ENCODE measurements at regions not wholly inside any gene's neighbourhood (a gene's known extent, or its start where the extent isn't known, plus 50 kb on each side); places are given as distances from the start of the nearest gene placed in this dataset.

GRCh38 chr6:19492636-19493405, 344.3 kb upstream of the ID4 start:
- DNase-seq (ENCODE audit: low read depth, low spot score) = no peak
- no peaks in the 10 kb centered on the region for H3K4me1 ChIP-seq (ENCODE audit: insufficient read depth, insufficient read length)
- H3K9ac ChIP-seq (ENCODE audit: insufficient read length, low read depth) = no peak overlapping the region
- no peak overlapping the region for H3K4me3 ChIP-seq (ENCODE audit: insufficient read length, low read depth)
- H3K9me3 ChIP-seq (ENCODE audit: insufficient read depth, low read length) = no peaks in the 10 kb centered on the region
- no peaks in the 10 kb centered on the region for H3K36me3 ChIP-seq (ENCODE audit: insufficient read depth, insufficient read length, low read length)
- no peaks in the 10 kb centered on the region for H3K27me3 ChIP-seq (ENCODE audit: insufficient read depth, insufficient read length)
- TF ChIP-seq SUZ12 (IDR thresholded peaks at IDR 0.05; ENCODE audit: extremely low read depth, insufficient read depth, insufficient read length) (no peak), YY1 (IDR thresholded peaks at IDR 0.05; ENCODE audit: insufficient read depth, insufficient read length) (no peak), ZNF274 (IDR thresholded peaks at IDR 0.05; ENCODE audit: low read depth, low read length) (no peak)

DNA sequence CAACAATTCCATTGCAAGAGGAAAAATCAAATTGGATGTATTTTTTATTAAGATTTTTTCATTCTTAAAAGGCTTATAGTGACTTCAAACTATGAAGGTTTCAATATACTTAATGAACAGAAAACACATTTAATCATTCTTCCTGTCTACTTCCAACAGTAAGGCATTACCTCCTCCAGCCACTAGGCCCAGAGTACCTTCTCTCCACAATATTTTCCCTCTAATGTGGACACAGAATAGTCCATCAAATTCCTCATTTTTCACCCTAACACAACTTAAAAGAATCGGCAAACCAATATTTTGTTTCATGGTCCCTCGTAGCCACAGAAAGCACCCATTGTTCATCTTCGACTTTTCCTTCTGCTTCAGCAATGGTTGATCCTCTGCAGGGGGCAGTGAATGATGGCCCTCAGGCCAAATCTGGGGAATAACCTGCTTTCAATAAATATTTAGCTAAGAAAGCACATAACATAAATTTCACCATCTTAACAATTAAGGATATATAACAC, 335.4 kb upstream of the ID4 start:
- no peak for TF ChIP-seq SUZ12 (IDR thresholded peaks at IDR 0.05; ENCODE audit: extremely low read depth, insufficient read depth, insufficient read length)
- TF ChIP-seq YY1 (IDR thresholded peaks at IDR 0.05; ENCODE audit: insufficient read depth, insufficient read length) = no peak
- no peaks in the 10 kb centered on the region for H3K9me3 ChIP-seq (ENCODE audit: insufficient read depth, low read length)
- no peak overlapping the region for H3K9ac ChIP-seq (ENCODE audit: insufficient read length, low read depth)
- H3K36me3 ChIP-seq (ENCODE audit: insufficient read depth, insufficient read length, low read length) = no peaks in the 10 kb centered on the region
- no peaks in the 10 kb centered on the region for H3K4me1 ChIP-seq (ENCODE audit: insufficient read depth, insufficient read length)
- DNase-seq (ENCODE audit: low read depth, low spot score) = no peak
- no peak overlapping the region for H3K4me3 ChIP-seq (ENCODE audit: insufficient read length, low read depth)
- no peaks in the 10 kb centered on the region for H3K27me3 ChIP-seq (ENCODE audit: insufficient read depth, insufficient read length)

DNA sequence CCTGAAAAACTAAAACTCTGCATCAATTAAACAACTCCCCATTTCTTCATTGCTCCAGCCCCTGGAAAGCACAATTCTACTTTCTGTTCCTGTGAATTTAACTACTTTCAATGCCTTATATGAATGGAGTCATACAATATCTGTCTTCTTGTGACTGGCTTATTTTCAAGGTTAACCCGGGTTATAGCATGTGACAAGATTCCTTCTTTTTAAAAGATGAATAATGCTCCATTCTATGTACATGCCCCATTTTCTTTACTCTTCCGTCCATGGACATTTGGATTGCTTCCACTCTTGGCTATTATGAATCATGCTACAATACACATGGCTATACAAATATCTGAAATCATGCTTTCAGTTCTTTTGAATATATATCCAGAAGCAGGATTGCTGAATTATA, 334.9 kb upstream of the ID4 start:
- Histone ChIP-seq H3K27me3 (ENCODE audit: insufficient read depth, insufficient read length) (no peaks in the 10 kb centered on the region), H3K36me3 (ENCODE audit: insufficient read depth, insufficient read length, low read length) (no peaks in the 10 kb centered on the region)
- DNase-seq (ENCODE audit: low read depth, low spot score) = no peak

GRCh38 chr6:19515939-19516338, 321.2 kb upstream of the ID4 start:
- Histone ChIP-seq H3K9ac (ENCODE audit: insufficient read length, low read depth) (no peak overlapping the region), H3K36me3 (ENCODE audit: insufficient read depth, insufficient read length, low read length) (no peaks in the 10 kb centered on the region), H3K4me1 (ENCODE audit: insufficient read depth, insufficient read length) (no peaks in the 10 kb centered on the region), H3K4me3 (ENCODE audit: insufficient read length, low read depth) (no peak overlapping the region), H3K27me3 (ENCODE audit: insufficient read depth, insufficient read length) (no peaks in the 10 kb centered on the region), H3K9me3 (ENCODE audit: insufficient read depth, low read length) (peaks cover 22% of the 10 kb centered on the region)
- no peak for TF ChIP-seq ZNF274 (IDR thresholded peaks at IDR 0.05; ENCODE audit: low read depth, low read length)
- TF ChIP-seq YY1 (IDR thresholded peaks at IDR 0.05; ENCODE audit: insufficient read depth, insufficient read length) = no peak
- TF ChIP-seq SUZ12 (IDR thresholded peaks at IDR 0.05; ENCODE audit: extremely low read depth, insufficient read depth, insufficient read length) = no peak
- no peak for DNase-seq (ENCODE audit: low read depth, low spot score)

More for the DNA sequence above, 334.9 kb upstream of the ID4 start:
- no peaks in the 10 kb centered on the region for H3K9me3 ChIP-seq (ENCODE audit: insufficient read depth, low read length)
- H3K4me3 ChIP-seq (ENCODE audit: insufficient read length, low read depth) = no peak overlapping the region
- no peaks in the 10 kb centered on the region for H3K4me1 ChIP-seq (ENCODE audit: insufficient read depth, insufficient read length)
- TF ChIP-seq YY1 (IDR thresholded peaks at IDR 0.05; ENCODE audit: insufficient read depth, insufficient read length) (no peak), SUZ12 (IDR thresholded peaks at IDR 0.05; ENCODE audit: extremely low read depth, insufficient read depth, insufficient read length) (no peak), ZNF274 (IDR thresholded peaks at IDR 0.05; ENCODE audit: low read depth, low read length) (no peak)
- H3K9ac ChIP-seq (ENCODE audit: insufficient read length, low read depth) = no peak overlapping the region

DNA sequence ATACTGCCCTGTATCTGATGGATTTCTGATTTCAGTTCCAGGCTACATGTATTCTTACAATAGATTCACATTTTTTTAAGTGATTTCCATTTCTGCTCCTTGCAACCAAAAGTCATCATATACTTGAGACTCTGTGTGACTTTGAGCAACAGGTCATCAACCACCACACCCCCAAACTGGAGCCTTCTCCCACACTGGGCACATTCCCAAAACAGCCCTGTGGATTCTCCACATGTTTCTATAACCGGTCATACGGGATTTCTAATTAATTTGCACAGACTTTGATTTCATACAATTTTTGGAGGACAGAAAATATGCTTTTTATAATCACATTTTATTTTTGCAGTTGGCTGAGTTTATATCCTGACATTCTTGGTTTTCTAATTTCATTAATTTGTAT, 317.2 kb upstream of the ID4 start:
- Histone ChIP-seq H3K27me3 (ENCODE audit: insufficient read depth, insufficient read length) (no peaks in the 10 kb centered on the region), H3K36me3 (ENCODE audit: insufficient read depth, insufficient read length, low read length) (no peaks in the 10 kb centered on the region), H3K9ac (ENCODE audit: insufficient read length, low read depth) (no peak overlapping the region), H3K9me3 (ENCODE audit: insufficient read depth, low read length) (peaks cover 16% of the 10 kb centered on the region), H3K4me1 (ENCODE audit: insufficient read depth, insufficient read length) (no peaks in the 10 kb centered on the region), H3K4me3 (ENCODE audit: insufficient read length, low read depth) (no peak overlapping the region)
- TF ChIP-seq YY1 (IDR thresholded peaks at IDR 0.05; ENCODE audit: insufficient read depth, insufficient read length) (no peak), SUZ12 (IDR thresholded peaks at IDR 0.05; ENCODE audit: extremely low read depth, insufficient read depth, insufficient read length) (no peak), ZNF274 (IDR thresholded peaks at IDR 0.05; ENCODE audit: low read depth, low read length) (no peak)
- DNase-seq (ENCODE audit: low read depth, low spot score) = no peak

GRCh38 chr6:19524366-19525186, 312.6 kb upstream of the ID4 start:
- H3K9ac ChIP-seq (ENCODE audit: insufficient read length, low read depth) = no peak overlapping the region
- no peaks in the 10 kb centered on the region for H3K4me1 ChIP-seq (ENCODE audit: insufficient read depth, insufficient read length)
- H3K27me3 ChIP-seq (ENCODE audit: insufficient read depth, insufficient read length) = no peaks in the 10 kb centered on the region
- no peak for DNase-seq (ENCODE audit: low read depth, low spot score)
- H3K9me3 ChIP-seq (ENCODE audit: insufficient read depth, low read length) = no peaks in the 10 kb centered on the region
- no peaks in the 10 kb centered on the region for H3K36me3 ChIP-seq (ENCODE audit: insufficient read depth, insufficient read length, low read length)
- H3K4me3 ChIP-seq (ENCODE audit: insufficient read length, low read depth) = no peak overlapping the region
- TF ChIP-seq ZNF274 (IDR thresholded peaks at IDR 0.05; ENCODE audit: low read depth, low read length) = no peak
- no peak for TF ChIP-seq SUZ12 (IDR thresholded peaks at IDR 0.05; ENCODE audit: extremely low read depth, insufficient read depth, insufficient read length)

DNA sequence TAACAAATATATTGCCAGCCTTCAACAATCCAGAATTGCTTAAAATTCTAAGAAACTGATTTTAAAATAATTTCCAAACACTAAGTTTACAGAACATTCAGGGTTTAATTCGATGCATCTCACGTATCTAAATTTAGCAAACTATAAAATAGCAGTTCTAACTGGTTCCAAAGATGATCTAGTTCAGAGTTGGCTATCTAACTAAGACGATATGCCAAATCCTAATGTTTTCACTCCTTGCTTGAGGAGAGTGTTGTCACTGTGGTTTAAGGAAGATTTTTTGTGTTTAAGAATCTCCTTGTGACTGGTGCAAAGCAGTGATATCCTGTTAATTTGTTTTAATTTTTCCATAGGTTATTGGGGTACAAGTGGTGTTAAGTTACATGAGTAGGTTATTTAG, 311.5 kb upstream of the ID4 start:
- Histone ChIP-seq H3K9me3 (ENCODE audit: insufficient read depth, low read length) (no peaks in the 10 kb centered on the region), H3K9ac (ENCODE audit: insufficient read length, low read depth) (no peak overlapping the region), H3K4me3 (ENCODE audit: insufficient read length, low read depth) (no peak overlapping the region), H3K36me3 (ENCODE audit: insufficient read depth, insufficient read length, low read length) (no peaks in the 10 kb centered on the region), H3K4me1 (ENCODE audit: insufficient read depth, insufficient read length) (no peaks in the 10 kb centered on the region), H3K27me3 (ENCODE audit: insufficient read depth, insufficient read length) (no peaks in the 10 kb centered on the region)
- DNase-seq (ENCODE audit: low read depth, low spot score) = no peak
- TF ChIP-seq YY1 (IDR thresholded peaks at IDR 0.05; ENCODE audit: insufficient read depth, insufficient read length) (no peak), ZNF274 (IDR thresholded peaks at IDR 0.05; ENCODE audit: low read depth, low read length) (no peak), SUZ12 (IDR thresholded peaks at IDR 0.05; ENCODE audit: extremely low read depth, insufficient read depth, insufficient read length) (no peak)

Data from NT2/D1 (cell line).